Fibroblast of lung (primary cell): ENCODE measurements at regions not wholly inside any gene's neighbourhood (a gene's known extent, or its start where the extent isn't known, plus 50 kb on each side); places are given as distances from the start of the nearest gene placed in this dataset.

ENCODE experiments used
- DNase-seq, 2 donors: peaks; one replicate each; pipeline versions ENCODE4 v3.0.0 to v3.0.0-alpha.2; 2010; ENCODE audit warnings: low read depth in 2 of 2
- H2AFZ ChIP-seq: 2 replicates; pipeline ENCODE4 v1.5.1; 2012; ENCODE audit warnings: low read length, control low read depth, inconsistent platforms
- H3K27ac ChIP-seq: 2 replicates; pipeline ENCODE4 v1.5.1; 2011; ENCODE audit warnings: low read length, control low read depth; ENCODE audit not compliant: insufficient read depth
- H3K27me3 ChIP-seq: 2 replicates; pipeline ENCODE4 v1.5.1; 2011; ENCODE audit warnings: mild to moderate bottlenecking, low read length; ENCODE audit not compliant: control insufficient read depth, insufficient read depth
- H3K36me3 ChIP-seq: 2 replicates; pipeline ENCODE4 v1.5.1; 2011; ENCODE audit warnings: low read length; ENCODE audit not compliant: control insufficient read depth, insufficient read depth
- H3K4me1 ChIP-seq: 2 replicates; pipeline ENCODE4 v1.5.1; 2011; ENCODE audit warnings: low read length; ENCODE audit not compliant: control insufficient read depth, insufficient read depth; ENCODE audit errors: extremely low read depth
- H3K4me2 ChIP-seq: 2 replicates; pipeline ENCODE4 v1.5.1; 2011; ENCODE audit warnings: low read length, control low read depth; ENCODE audit not compliant: insufficient read depth; ENCODE audit errors: extremely low read depth
- H3K4me3 ChIP-seq, 4 experiments: fragments of 200-600 bp in 1 of 4; sonication (generic) in 1 of 4; replicated peaks in 1 of 4; 2 replicates each; pipeline ENCODE4 v1.5.1; 2011 to 2016; ENCODE audit warnings: low read length in 4 of 4, low read depth in 3 of 4, mild to moderate bottlenecking in 3 of 4, control low read depth in 2 of 4, inconsistent platforms in 1 of 4, mixed read lengths in 1 of 4; ENCODE audit not compliant: insufficient read depth in 1 of 4; ENCODE audit errors: control extremely low read depth in 1 of 4
- H3K79me2 ChIP-seq: 2 replicates; pipeline ENCODE4 v1.5.1; 2012; ENCODE audit warnings: mild to moderate bottlenecking, low read length, inconsistent platforms; ENCODE audit not compliant: control insufficient read depth, insufficient read depth
- H3K9ac ChIP-seq: 2 replicates; pipeline ENCODE4 v1.5.1; 2011; ENCODE audit warnings: mild to moderate bottlenecking, low read length, control low read depth; ENCODE audit not compliant: insufficient read depth
- H3K9me3 ChIP-seq: 2 replicates; pipeline ENCODE4 v1.5.1; 2012; ENCODE audit warnings: low read depth, low read length; ENCODE audit not compliant: control insufficient read depth, insufficient read depth
- H4K20me1 ChIP-seq: 2 replicates; pipeline ENCODE4 v1.5.1; 2011; ENCODE audit warnings: low read length; ENCODE audit not compliant: control insufficient read depth, insufficient read depth; ENCODE audit errors: extremely low read depth
- CTCF ChIP-seq, 2 donors: IDR thresholded peaks in 1 of 2; conservative IDR thresholded peaks in 1 of 2; 1 replicate in 1 of 2; 2 replicates in 1 of 2; pipeline ENCODE4 v1.5.1; 2011 to 2012; ENCODE audit warnings: low read length in 2 of 2, control low read depth in 1 of 2, inconsistent platforms in 1 of 2, low read depth in 1 of 2, mild to moderate bottlenecking in 1 of 2
- EZH2 ChIP-seq: IDR thresholded peaks from 2 replicates; pipeline ENCODE4 v1.5.1; 2012; ENCODE audit warnings: low read length, control low read depth, mild to moderate bottlenecking; ENCODE audit errors: missing control alignments

- H3K9me3 ChIP-seq = no peaks in the 10 kb centered on the region
- no peaks in the 10 kb centered on the region for H4K20me1 ChIP-seq
- H3K4me2 ChIP-seq = no peak overlapping the region
- no peak for DNase-seq
- TF ChIP-seq CTCF (conservative IDR thresholded peaks at IDR 0.05 in 1 of 2, IDR thresholded peaks at IDR 0.05 in 1 of 2; ENCODE audit: low read depth in 1 of 2, low read length in 2 of 2) (no peak), EZH2 (no peak)
- no peaks in the 10 kb centered on the region for H3K79me2 ChIP-seq
- no peaks in the 10 kb centered on the region for H3K4me1 ChIP-seq
- no peak overlapping the region for H3K4me3 ChIP-seq
- no peak overlapping the region for H3K9ac ChIP-seq
- H3K27me3 ChIP-seq = no peaks in the 10 kb centered on the region
- no peaks in the 10 kb centered on the region for H3K36me3 ChIP-seq
- H2AFZ ChIP-seq = no peak overlapping the region
- no peak overlapping the region for H3K27ac ChIP-seq
Measured at GRCh38 chr4:62548108-62548524, 1348.0 kb downstream of the ADGRL3 start.

DNA sequence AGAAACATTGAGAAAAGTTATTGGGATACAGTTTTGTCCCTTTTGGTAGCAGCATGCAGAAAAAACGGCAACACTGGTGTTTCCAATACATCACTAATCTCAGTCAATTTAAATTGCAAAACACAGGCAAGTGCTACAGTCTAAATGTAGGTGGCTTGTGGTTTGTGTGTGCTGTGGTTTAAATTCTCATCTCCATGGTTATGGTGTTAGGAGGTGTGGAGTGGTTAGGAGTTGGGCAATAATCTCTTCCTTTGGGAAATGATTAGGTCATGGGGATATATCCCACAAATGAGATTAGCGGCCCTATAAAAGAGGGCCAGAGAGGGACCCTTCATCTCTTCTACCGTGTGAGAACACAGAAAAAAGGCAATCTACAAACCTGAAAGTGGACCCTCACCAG, 1344.3 kb downstream of the ADGRL3 start:
- no peaks in the 10 kb centered on the region for H3K27me3 ChIP-seq
- H3K9me3 ChIP-seq = no peaks in the 10 kb centered on the region
- no peaks in the 10 kb centered on the region for H4K20me1 ChIP-seq
- no peak overlapping the region for H3K9ac ChIP-seq
- no peak overlapping the region for H3K4me3 ChIP-seq
- H3K4me1 ChIP-seq = no peaks in the 10 kb centered on the region
- TF ChIP-seq CTCF (conservative IDR thresholded peaks at IDR 0.05 in 1 of 2, IDR thresholded peaks at IDR 0.05 in 1 of 2; ENCODE audit: low read depth in 1 of 2, low read length in 2 of 2) (no peak), EZH2 (no peak)
- H3K79me2 ChIP-seq = no peaks in the 10 kb centered on the region
- H3K4me2 ChIP-seq = no peak overlapping the region
- H3K36me3 ChIP-seq = no peaks in the 10 kb centered on the region
- no peak overlapping the region for H3K27ac ChIP-seq
- peak in 1 of 2 donors; percentile 6 for DNase-seq
- H2AFZ ChIP-seq = no peak overlapping the region

GRCh38 chr4:62543002-62543401, 1342.9 kb downstream of the ADGRL3 start:
- Histone ChIP-seq H3K36me3 (no peaks in the 10 kb centered on the region), H3K4me1 (no peaks in the 10 kb centered on the region), H3K79me2 (no peaks in the 10 kb centered on the region), H3K4me2 (no peak overlapping the region), H3K9ac (no peak overlapping the region), H3K27ac (no peak overlapping the region), H3K27me3 (no peaks in the 10 kb centered on the region), H3K4me3 (no peak overlapping the region), H4K20me1 (no peaks in the 10 kb centered on the region), H2AFZ (no peak overlapping the region), H3K9me3 (no peaks in the 10 kb centered on the region)
- no peak for DNase-seq
- TF ChIP-seq CTCF (conservative IDR thresholded peaks at IDR 0.05 in 1 of 2, IDR thresholded peaks at IDR 0.05 in 1 of 2; ENCODE audit: low read depth in 1 of 2, low read length in 2 of 2) = no peak
- TF ChIP-seq EZH2 = no peak
